Fibroblast of lung (primary cell): ENCODE measurements at regions not wholly inside any gene's neighbourhood (a gene's known extent, or its start where the extent isn't known, plus 50 kb on each side); places are given as distances from the start of the nearest gene placed in this dataset.

Experiments used
- DNase-seq, 2 donors: peaks; one replicate each; pipeline versions ENCODE4 v3.0.0 to v3.0.0-alpha.2; 2010; ENCODE audit warnings: low read depth in 2 of 2
- H2AFZ ChIP-seq: 2 replicates; pipeline ENCODE4 v1.5.1; 2012; ENCODE audit warnings: low read length, control low read depth, inconsistent platforms
- H3K27ac ChIP-seq: 2 replicates; pipeline ENCODE4 v1.5.1; 2011; ENCODE audit warnings: low read length, control low read depth; ENCODE audit not compliant: insufficient read depth
- H3K27me3 ChIP-seq: 2 replicates; pipeline ENCODE4 v1.5.1; 2011; ENCODE audit warnings: mild to moderate bottlenecking, low read length; ENCODE audit not compliant: control insufficient read depth, insufficient read depth
- H3K36me3 ChIP-seq: 2 replicates; pipeline ENCODE4 v1.5.1; 2011; ENCODE audit warnings: low read length; ENCODE audit not compliant: control insufficient read depth, insufficient read depth
- H3K4me1 ChIP-seq: 2 replicates; pipeline ENCODE4 v1.5.1; 2011; ENCODE audit warnings: low read length; ENCODE audit not compliant: control insufficient read depth, insufficient read depth; ENCODE audit errors: extremely low read depth
- H3K4me2 ChIP-seq: 2 replicates; pipeline ENCODE4 v1.5.1; 2011; ENCODE audit warnings: low read length, control low read depth; ENCODE audit not compliant: insufficient read depth; ENCODE audit errors: extremely low read depth
- H3K4me3 ChIP-seq, 4 experiments: fragments of 200-600 bp in 1 of 4; sonication (generic) in 1 of 4; replicated peaks in 1 of 4; 2 replicates each; pipeline ENCODE4 v1.5.1; 2011 to 2016; ENCODE audit warnings: low read length in 4 of 4, low read depth in 3 of 4, mild to moderate bottlenecking in 3 of 4, control low read depth in 2 of 4, inconsistent platforms in 1 of 4, mixed read lengths in 1 of 4; ENCODE audit not compliant: insufficient read depth in 1 of 4; ENCODE audit errors: control extremely low read depth in 1 of 4
- H3K79me2 ChIP-seq: 2 replicates; pipeline ENCODE4 v1.5.1; 2012; ENCODE audit warnings: mild to moderate bottlenecking, low read length, inconsistent platforms; ENCODE audit not compliant: control insufficient read depth, insufficient read depth
- H3K9ac ChIP-seq: 2 replicates; pipeline ENCODE4 v1.5.1; 2011; ENCODE audit warnings: mild to moderate bottlenecking, low read length, control low read depth; ENCODE audit not compliant: insufficient read depth
- H3K9me3 ChIP-seq: 2 replicates; pipeline ENCODE4 v1.5.1; 2012; ENCODE audit warnings: low read depth, low read length; ENCODE audit not compliant: control insufficient read depth, insufficient read depth
- H4K20me1 ChIP-seq: 2 replicates; pipeline ENCODE4 v1.5.1; 2011; ENCODE audit warnings: low read length; ENCODE audit not compliant: control insufficient read depth, insufficient read depth; ENCODE audit errors: extremely low read depth
- EZH2 ChIP-seq: IDR thresholded peaks from 2 replicates; pipeline ENCODE4 v1.5.1; 2012; ENCODE audit warnings: low read length, control low read depth, mild to moderate bottlenecking; ENCODE audit errors: missing control alignments
- TF ChIP-seq, protein P1 (sequence below), 2 donors: IDR thresholded peaks in 1 of 2; conservative IDR thresholded peaks in 1 of 2; 1 replicate in 1 of 2; 2 replicates in 1 of 2; pipeline ENCODE4 v1.5.1; 2011 to 2012; ENCODE audit warnings: low read length in 2 of 2, control low read depth in 1 of 2, inconsistent platforms in 1 of 2, low read depth in 1 of 2, mild to moderate bottlenecking in 1 of 2

DNA sequence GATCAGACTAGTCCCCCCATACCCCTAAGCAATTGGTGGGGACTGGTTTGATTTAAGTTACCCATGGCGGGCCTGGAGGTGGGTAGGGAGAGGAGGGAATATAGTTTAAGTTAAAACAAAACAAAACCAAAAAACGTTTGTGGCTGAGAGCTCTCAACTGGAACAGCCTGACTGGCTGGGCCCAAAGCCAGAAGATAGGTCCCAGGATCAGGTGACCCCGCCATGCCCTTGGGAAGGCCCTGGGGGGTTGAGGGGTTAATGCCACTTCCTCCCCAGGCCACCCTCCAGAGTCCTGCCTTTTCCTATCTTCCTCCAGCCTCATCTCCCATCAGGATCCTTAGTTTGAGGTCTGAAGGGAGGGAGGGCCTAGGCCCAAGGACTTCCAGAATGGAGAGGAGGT is 82.3 kb upstream of the LHX1 start:
- H3K4me3 ChIP-seq = no peak overlapping the region
- H3K36me3 ChIP-seq = no peaks in the 10 kb centered on the region
- no peaks in the 10 kb centered on the region for H3K9me3 ChIP-seq
- no peaks in the 10 kb centered on the region for H3K79me2 ChIP-seq
- H3K4me1 ChIP-seq = peaks cover 2% of the 10 kb centered on the region
- H2AFZ ChIP-seq = no peak overlapping the region
- peaks cover 10% of the 10 kb centered on the region for H3K27me3 ChIP-seq
- H3K27ac ChIP-seq = no peak overlapping the region
- no peak overlapping the region for H3K9ac ChIP-seq
- no peak overlapping the region for H3K4me2 ChIP-seq
- DNase-seq = no peak
- no peaks in the 10 kb centered on the region for H4K20me1 ChIP-seq
- no peak for TF ChIP-seq EZH2
- TF ChIP-seq, protein P1, sequence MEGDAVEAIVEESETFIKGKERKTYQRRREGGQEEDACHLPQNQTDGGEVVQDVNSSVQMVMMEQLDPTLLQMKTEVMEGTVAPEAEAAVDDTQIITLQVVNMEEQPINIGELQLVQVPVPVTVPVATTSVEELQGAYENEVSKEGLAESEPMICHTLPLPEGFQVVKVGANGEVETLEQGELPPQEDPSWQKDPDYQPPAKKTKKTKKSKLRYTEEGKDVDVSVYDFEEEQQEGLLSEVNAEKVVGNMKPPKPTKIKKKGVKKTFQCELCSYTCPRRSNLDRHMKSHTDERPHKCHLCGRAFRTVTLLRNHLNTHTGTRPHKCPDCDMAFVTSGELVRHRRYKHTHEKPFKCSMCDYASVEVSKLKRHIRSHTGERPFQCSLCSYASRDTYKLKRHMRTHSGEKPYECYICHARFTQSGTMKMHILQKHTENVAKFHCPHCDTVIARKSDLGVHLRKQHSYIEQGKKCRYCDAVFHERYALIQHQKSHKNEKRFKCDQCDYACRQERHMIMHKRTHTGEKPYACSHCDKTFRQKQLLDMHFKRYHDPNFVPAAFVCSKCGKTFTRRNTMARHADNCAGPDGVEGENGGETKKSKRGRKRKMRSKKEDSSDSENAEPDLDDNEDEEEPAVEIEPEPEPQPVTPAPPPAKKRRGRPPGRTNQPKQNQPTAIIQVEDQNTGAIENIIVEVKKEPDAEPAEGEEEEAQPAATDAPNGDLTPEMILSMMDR (conservative IDR thresholded peaks at IDR 0.05 in 1 of 2, IDR thresholded peaks at IDR 0.05 in 1 of 2; ENCODE audit: low read depth in 1 of 2, low read length in 2 of 2) = no peak

DNA sequence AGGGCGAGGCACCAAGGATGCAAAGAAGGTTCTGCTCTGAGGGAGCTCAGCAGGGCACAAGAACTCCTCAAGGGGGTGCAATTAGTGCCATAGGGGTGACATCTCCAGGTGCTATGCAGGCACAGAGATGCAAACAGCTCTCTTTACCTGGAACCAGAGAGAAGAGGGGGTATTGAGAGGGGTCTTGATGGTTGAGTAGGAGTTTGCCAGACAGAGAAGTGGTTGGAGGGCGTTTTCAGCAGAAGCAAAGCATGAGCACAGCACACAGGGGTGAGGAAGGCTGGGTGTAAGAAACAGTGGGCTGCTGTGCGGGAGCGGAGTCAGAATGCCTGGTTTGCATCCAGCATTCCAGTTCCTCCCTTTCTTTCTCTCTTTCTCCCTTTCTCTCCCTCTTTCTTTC is 81.8 kb upstream of the LHX1 start:
- Histone ChIP-seq H3K4me3 (no peak overlapping the region), H3K27me3 (peaks cover 10% of the 10 kb centered on the region), H3K36me3 (no peaks in the 10 kb centered on the region), H4K20me1 (no peaks in the 10 kb centered on the region), H3K9ac (no peak overlapping the region), H3K4me2 (no peak overlapping the region), H3K79me2 (no peaks in the 10 kb centered on the region), H2AFZ (no peak overlapping the region), H3K27ac (no peak overlapping the region), H3K4me1 (peaks cover 2% of the 10 kb centered on the region), H3K9me3 (no peaks in the 10 kb centered on the region)
- TF ChIP-seq EZH2 = no peak
- TF ChIP-seq, protein P1 (conservative IDR thresholded peaks at IDR 0.05 in 1 of 2, IDR thresholded peaks at IDR 0.05 in 1 of 2; ENCODE audit: low read depth in 1 of 2, low read length in 2 of 2) = no peak
- no peak for DNase-seq

DNA sequence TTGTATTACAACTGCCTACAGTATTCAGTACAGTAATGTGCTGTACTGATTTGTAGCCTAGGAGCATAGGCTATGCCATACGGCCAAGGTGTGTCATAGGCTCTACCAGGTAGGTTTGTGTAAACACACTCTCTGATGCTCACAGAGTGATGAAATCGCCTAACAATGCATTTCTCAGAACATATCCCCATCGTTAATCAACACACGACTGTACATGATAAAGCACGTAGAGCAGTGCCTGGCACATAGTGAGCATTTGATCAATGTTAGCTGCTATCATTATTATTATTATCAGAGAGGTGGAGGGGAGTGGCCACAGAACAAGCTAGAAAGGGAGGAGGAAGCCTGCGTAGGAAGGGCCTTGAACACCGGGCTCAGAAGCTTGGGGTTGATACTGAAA is 81.1 kb upstream of the LHX1 start:
- Histone ChIP-seq H3K4me2 (no peak overlapping the region), H3K27ac (no peak overlapping the region), H3K36me3 (no peaks in the 10 kb centered on the region), H3K27me3 (peaks cover 10% of the 10 kb centered on the region), H4K20me1 (no peaks in the 10 kb centered on the region), H3K4me3 (no peak overlapping the region), H3K9ac (no peak overlapping the region), H2AFZ (no peak overlapping the region), H3K4me1 (no peaks in the 10 kb centered on the region), H3K79me2 (no peaks in the 10 kb centered on the region), H3K9me3 (no peaks in the 10 kb centered on the region)
- TF ChIP-seq, protein P1 (conservative IDR thresholded peaks at IDR 0.05 in 1 of 2, IDR thresholded peaks at IDR 0.05 in 1 of 2; ENCODE audit: low read depth in 1 of 2, low read length in 2 of 2) = no peak
- TF ChIP-seq EZH2 = no peak
- DNase-seq = no peak
